ENCODE measurements at regions not wholly inside any gene's neighbourhood (a gene's known extent, or its start where the extent isn't known, plus 50 kb on each side); places are given as distances from the start of the nearest gene placed in this dataset.

- Histone ChIP-seq H3K9ac (ENCODE audit: low read depth, low read length) (no peak overlapping the region), H3K9me3 (replicated peaks; ENCODE audit: low read length) (no peaks in the 10 kb centered on the region), H3K36me3 (ENCODE audit: insufficient read depth, low read length) (no peaks in the 10 kb centered on the region), H3K4me3 (ENCODE audit: low read length) (no peak overlapping the region), H3K4me1 (ENCODE audit: control insufficient read depth, insufficient read depth, low read length) (no peaks in the 10 kb centered on the region), H3K4me2 (ENCODE audit: low read length) (no peak overlapping the region), H3K27me3 (ENCODE audit: control insufficient read depth, insufficient read depth, low read length) (peaks cover 44% of the 10 kb centered on the region)
Observed at GRCh38 chr9:126205265-126205664, 121.4 kb upstream of the MVB12B start.

GRCh38 chr9:126205845-126206498 lies 120.7 kb upstream of the MVB12B start:
- no peaks in the 10 kb centered on the region for H3K36me3 ChIP-seq (ENCODE audit: insufficient read depth, low read length)
- H3K4me2 ChIP-seq (ENCODE audit: low read length) = no peak overlapping the region
- H3K9ac ChIP-seq (ENCODE audit: low read depth, low read length) = no peak overlapping the region
- peaks cover 44% of the 10 kb centered on the region for H3K27me3 ChIP-seq (ENCODE audit: control insufficient read depth, insufficient read depth, low read length)
- no peak overlapping the region for H3K4me3 ChIP-seq (ENCODE audit: low read length)
- H3K9me3 ChIP-seq (replicated peaks; ENCODE audit: low read length) = no peaks in the 10 kb centered on the region
- H3K4me1 ChIP-seq (ENCODE audit: control insufficient read depth, insufficient read depth, low read length) = no peaks in the 10 kb centered on the region

DNA sequence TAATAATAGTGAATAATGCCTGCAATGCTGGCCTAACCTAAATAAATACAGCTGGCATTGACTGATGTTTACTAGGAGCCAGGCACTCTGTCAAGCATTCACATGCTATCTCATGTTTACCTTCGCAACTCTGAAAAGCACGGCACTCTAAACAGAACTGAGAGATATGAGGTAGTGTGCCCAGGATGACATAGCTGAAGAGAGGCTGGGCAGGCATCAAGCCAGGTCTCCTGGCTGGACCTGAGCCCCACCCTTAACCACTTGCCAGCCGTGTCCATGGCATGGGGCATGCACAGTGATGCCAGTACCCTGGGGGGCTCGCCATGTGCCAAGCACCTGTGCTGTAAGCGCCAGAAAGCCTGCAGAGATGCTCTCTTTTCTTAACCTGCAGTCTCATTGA lies 119.4 kb upstream of the MVB12B start:
- H3K27me3 ChIP-seq (ENCODE audit: control insufficient read depth, insufficient read depth, low read length) = peaks cover 41% of the 10 kb centered on the region
- H3K4me1 ChIP-seq (ENCODE audit: control insufficient read depth, insufficient read depth, low read length) = no peaks in the 10 kb centered on the region
- H3K4me2 ChIP-seq (ENCODE audit: low read length) = no peak overlapping the region
- H3K36me3 ChIP-seq (ENCODE audit: insufficient read depth, low read length) = no peaks in the 10 kb centered on the region
- H3K4me3 ChIP-seq (ENCODE audit: low read length) = no peak overlapping the region
- no peaks in the 10 kb centered on the region for H3K9me3 ChIP-seq (replicated peaks; ENCODE audit: low read length)
- H3K9ac ChIP-seq (ENCODE audit: low read depth, low read length) = no peak overlapping the region

DNA sequence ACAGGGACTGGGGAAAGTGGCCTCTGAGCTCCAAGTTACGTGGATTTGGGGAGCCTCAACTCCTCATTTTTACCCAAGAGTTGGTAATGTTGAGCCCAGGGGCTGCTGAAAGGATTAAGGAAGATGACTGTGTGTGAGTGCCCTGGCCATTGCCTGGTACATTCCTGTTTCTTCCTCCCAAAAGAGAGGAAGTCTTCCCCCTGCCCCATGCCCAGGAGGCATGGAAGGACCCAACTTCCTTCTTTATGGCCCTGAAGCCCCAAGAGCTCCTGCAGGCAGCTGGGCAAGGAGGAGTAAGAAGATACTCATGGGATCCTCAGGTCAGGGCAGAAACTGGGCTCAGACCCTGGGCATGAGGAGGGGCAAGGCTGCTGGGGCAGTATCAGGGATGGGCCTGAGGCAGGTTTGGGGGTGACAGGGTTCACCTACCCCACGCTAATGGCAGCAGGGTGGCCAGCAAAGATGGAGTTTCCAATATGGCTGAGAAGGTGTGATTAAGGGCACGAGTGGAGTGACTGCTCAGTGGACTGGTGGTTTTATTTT lies 118.3 kb upstream of the MVB12B start:
- no peak overlapping the region for H3K9ac ChIP-seq (ENCODE audit: low read depth, low read length)
- peaks cover 37% of the 10 kb centered on the region for H3K27me3 ChIP-seq (ENCODE audit: control insufficient read depth, insufficient read depth, low read length)
- H3K36me3 ChIP-seq (ENCODE audit: insufficient read depth, low read length) = no peaks in the 10 kb centered on the region
- no peaks in the 10 kb centered on the region for H3K9me3 ChIP-seq (replicated peaks; ENCODE audit: low read length)
- H3K4me3 ChIP-seq (ENCODE audit: low read length) = no peak overlapping the region
- no peaks in the 10 kb centered on the region for H3K4me1 ChIP-seq (ENCODE audit: control insufficient read depth, insufficient read depth, low read length)
- H3K4me2 ChIP-seq (ENCODE audit: low read length) = no peak overlapping the region

- Histone ChIP-seq H3K27me3 (ENCODE audit: control insufficient read depth, insufficient read depth, low read length) (peaks cover 42% of the 10 kb centered on the region), H3K4me2 (ENCODE audit: low read length) (no peak overlapping the region), H3K36me3 (ENCODE audit: insufficient read depth, low read length) (no peaks in the 10 kb centered on the region), H3K9ac (ENCODE audit: low read depth, low read length) (no peak overlapping the region), H3K4me3 (ENCODE audit: low read length) (no peak overlapping the region), H3K9me3 (replicated peaks; ENCODE audit: low read length) (no peaks in the 10 kb centered on the region), H3K4me1 (ENCODE audit: control insufficient read depth, insufficient read depth, low read length) (no peaks in the 10 kb centered on the region)
Observed at GRCh38 chr9:126211441-126212074, 115.1 kb upstream of the MVB12B start.

DNA sequence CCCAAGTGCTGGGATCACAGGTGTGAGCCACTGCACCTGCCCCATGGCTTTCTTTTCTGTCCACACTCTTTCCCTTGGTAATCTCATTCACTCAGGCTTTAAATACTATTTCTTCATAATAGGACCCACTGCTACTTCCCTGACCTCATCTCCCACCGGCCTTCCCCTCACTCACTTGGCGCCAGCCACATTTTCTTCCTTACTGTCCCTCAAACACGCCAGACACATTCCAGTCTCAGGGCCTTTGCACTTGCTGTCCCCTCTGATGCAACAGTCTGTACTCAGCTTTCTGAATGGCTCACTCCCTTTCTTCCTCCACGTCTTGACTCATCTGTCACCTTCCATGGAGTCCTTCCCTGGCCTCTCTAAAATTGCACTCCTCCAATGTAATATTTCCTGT lies 111.1 kb upstream of the MVB12B start:
- H3K9me3 ChIP-seq (replicated peaks; ENCODE audit: low read length) = no peaks in the 10 kb centered on the region
- H3K27me3 ChIP-seq (ENCODE audit: control insufficient read depth, insufficient read depth, low read length) = peaks cover 44% of the 10 kb centered on the region
- no peak overlapping the region for H3K4me2 ChIP-seq (ENCODE audit: low read length)

GRCh38 chr9:126216826-126217225 lies 109.8 kb upstream of the MVB12B start:
- peaks cover 51% of the 10 kb centered on the region for H3K27me3 ChIP-seq (ENCODE audit: control insufficient read depth, insufficient read depth, low read length)
- no peak overlapping the region for H3K4me2 ChIP-seq (ENCODE audit: low read length)
- H3K9me3 ChIP-seq (replicated peaks; ENCODE audit: low read length) = peaks cover 3% of the 10 kb centered on the region
- no peaks in the 10 kb centered on the region for H3K4me1 ChIP-seq (ENCODE audit: control insufficient read depth, insufficient read depth, low read length)
- H3K9ac ChIP-seq (ENCODE audit: low read depth, low read length) = no peak overlapping the region
- H3K4me3 ChIP-seq (ENCODE audit: low read length) = no peak overlapping the region
- H3K36me3 ChIP-seq (ENCODE audit: insufficient read depth, low read length) = no peaks in the 10 kb centered on the region

More for the DNA sequence above, 111.1 kb upstream of the MVB12B start:
- H3K36me3 ChIP-seq (ENCODE audit: insufficient read depth, low read length) = no peaks in the 10 kb centered on the region
- no peak overlapping the region for H3K9ac ChIP-seq (ENCODE audit: low read depth, low read length)
- H3K4me3 ChIP-seq (ENCODE audit: low read length) = no peak overlapping the region
- no peaks in the 10 kb centered on the region for H3K4me1 ChIP-seq (ENCODE audit: control insufficient read depth, insufficient read depth, low read length)

DNA sequence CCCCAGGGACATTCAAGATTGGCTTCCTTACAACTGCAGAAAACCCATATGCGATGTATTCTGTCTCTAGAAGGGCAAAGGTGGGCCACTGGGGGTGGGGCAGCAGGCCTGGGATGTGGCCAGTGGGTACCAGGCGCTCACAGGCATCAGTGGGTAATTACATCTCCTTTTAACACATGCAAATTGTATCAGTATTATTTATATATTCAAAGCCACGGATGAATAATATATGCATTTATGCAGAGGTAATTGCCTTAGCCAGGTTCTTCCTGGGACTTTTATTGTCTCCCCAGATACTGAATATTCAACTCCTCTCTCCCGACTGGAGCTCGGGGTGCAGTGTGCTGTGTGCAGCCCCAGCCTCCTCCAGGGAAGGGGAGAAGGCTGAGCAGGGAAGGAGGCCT lies 109.4 kb upstream of the MVB12B start:
- H3K4me2 ChIP-seq (ENCODE audit: low read length) = no peak overlapping the region
- H3K36me3 ChIP-seq (ENCODE audit: insufficient read depth, low read length) = no peaks in the 10 kb centered on the region
- H3K27me3 ChIP-seq (ENCODE audit: control insufficient read depth, insufficient read depth, low read length) = peaks cover 55% of the 10 kb centered on the region
- no peak overlapping the region for H3K4me3 ChIP-seq (ENCODE audit: low read length)
- no peaks in the 10 kb centered on the region for H3K4me1 ChIP-seq (ENCODE audit: control insufficient read depth, insufficient read depth, low read length)
- H3K9ac ChIP-seq (ENCODE audit: low read depth, low read length) = no peak overlapping the region
- peaks cover 5% of the 10 kb centered on the region for H3K9me3 ChIP-seq (replicated peaks; ENCODE audit: low read length)

- H3K4me3 ChIP-seq (ENCODE audit: low read length) = no peak overlapping the region
- H3K9ac ChIP-seq (ENCODE audit: low read depth, low read length) = no peak overlapping the region
- no peak overlapping the region for H3K4me2 ChIP-seq (ENCODE audit: low read length)
- H3K36me3 ChIP-seq (ENCODE audit: insufficient read depth, low read length) = no peaks in the 10 kb centered on the region
- H3K4me1 ChIP-seq (ENCODE audit: control insufficient read depth, insufficient read depth, low read length) = no peaks in the 10 kb centered on the region
- peaks cover 61% of the 10 kb centered on the region for H3K27me3 ChIP-seq (ENCODE audit: control insufficient read depth, insufficient read depth, low read length)
- H3K9me3 ChIP-seq (replicated peaks; ENCODE audit: low read length) = peaks cover 5% of the 10 kb centered on the region
Observed at GRCh38 chr9:126217797-126218196, 108.8 kb upstream of the MVB12B start.

GRCh38 chr9:126218359-126219125 lies 108.1 kb upstream of the MVB12B start:
- Histone ChIP-seq H3K4me2 (ENCODE audit: low read length) (no peak overlapping the region), H3K4me3 (ENCODE audit: low read length) (no peak overlapping the region), H3K27me3 (ENCODE audit: control insufficient read depth, insufficient read depth, low read length) (peaks cover 67% of the 10 kb centered on the region), H3K9ac (ENCODE audit: low read depth, low read length) (no peak overlapping the region), H3K4me1 (ENCODE audit: control insufficient read depth, insufficient read depth, low read length) (no peaks in the 10 kb centered on the region), H3K36me3 (ENCODE audit: insufficient read depth, low read length) (no peaks in the 10 kb centered on the region), H3K9me3 (replicated peaks; ENCODE audit: low read length) (peaks cover 5% of the 10 kb centered on the region)

DNA sequence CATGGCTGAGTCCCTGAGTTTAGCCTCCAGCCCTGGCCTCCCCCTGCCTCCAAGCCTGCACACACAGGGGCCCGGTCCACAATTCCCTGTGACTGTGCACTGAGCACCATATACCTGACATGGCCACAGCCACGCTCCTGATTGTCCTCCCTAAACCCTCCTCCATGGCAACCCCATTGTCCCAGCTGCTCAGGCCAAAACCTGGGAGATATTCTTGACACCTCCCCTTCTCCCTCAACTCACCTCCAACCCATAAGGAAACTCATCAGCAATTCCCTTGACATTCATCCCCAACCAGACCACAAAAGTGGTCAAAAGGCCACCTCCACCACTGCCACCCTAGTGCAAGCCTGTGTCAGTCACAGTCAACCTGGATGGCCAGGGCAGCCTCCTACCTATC lies 107.5 kb upstream of the MVB12B start:
- Histone ChIP-seq H3K27me3 (ENCODE audit: control insufficient read depth, insufficient read depth, low read length) (peaks cover 72% of the 10 kb centered on the region), H3K9me3 (replicated peaks; ENCODE audit: low read length) (peaks cover 5% of the 10 kb centered on the region), H3K36me3 (ENCODE audit: insufficient read depth, low read length) (no peaks in the 10 kb centered on the region), H3K4me1 (ENCODE audit: control insufficient read depth, insufficient read depth, low read length) (no peaks in the 10 kb centered on the region), H3K4me3 (ENCODE audit: low read length) (no peak overlapping the region), H3K9ac (ENCODE audit: low read depth, low read length) (no peak overlapping the region), H3K4me2 (ENCODE audit: low read length) (no peak overlapping the region)
